SK-N-SH treated with all-trans-retinoic acid at 6 μM for 48 hours (cell line): ENCODE measurements at regions not wholly inside any gene's neighbourhood (a gene's known extent, or its start where the extent isn't known, plus 50 kb on each side); places are given as distances from the start of the nearest gene placed in this dataset.

Experiments
- ARNTL ChIP-seq: fragments of 450-650 bp; formaldehyde crosslinking; IDR thresholded peaks from 2 replicates; pipeline ENCODE4 v1.5.0; 2020; ENCODE audit warnings: low read depth, mild to moderate bottlenecking, moderate library complexity, borderline replicate concordance
- CSRNP3 ChIP-seq: fragments of 250-450 bp; sonication (Bioruptor Pico); IDR thresholded peaks from 2 replicates; pipeline ENCODE4 v1.5.1; 2021; ENCODE audit warnings: mild to moderate bottlenecking, moderate library complexity
- OSR1 ChIP-seq: fragments of 250-450 bp; sonication (Bioruptor Pico); IDR thresholded peaks from 2 replicates; pipeline ENCODE4 v1.8.0; 2022; ENCODE audit warnings: moderate library complexity, mild to moderate bottlenecking, inconsistent platforms
- ZFP3 ChIP-seq: fragments of 250-450 bp; sonication (Bioruptor Pico); IDR thresholded peaks from 2 replicates; pipeline ENCODE4 v1.5.0; 2020; ENCODE audit warnings: mild to moderate bottlenecking, moderate library complexity

GRCh38 chr10:131041031-131041430, 270.5 kb downstream of the TCERG1L start:
- no peak for TF ChIP-seq CSRNP3 (CRISPR knock-in tag)
- TF ChIP-seq OSR1 = no peak
- TF ChIP-seq ARNTL (CRISPR knock-in tag) = no peak
- TF ChIP-seq ZFP3 (CRISPR knock-in tag) = no peak
